AG04449 (cell line): ENCODE measurements at regions not wholly inside any gene's neighbourhood (a gene's known extent, or its start where the extent isn't known, plus 50 kb on each side); places are given as distances from the start of the nearest gene placed in this dataset.

Experiments used
- CTCF ChIA-PET: fragments of 350-600 bp; formaldehyde crosslinking; extraction: SDS; loops from one replicate; lab custom pipeline; 2021; ENCODE audit warnings: antibody characterized with exemption; lab: Yijun Ruan, JAX
- POLR2A ChIA-PET: fragments of 400-600, 350-600 bp; formaldehyde crosslinking; extraction: SDS; loops from one replicate; lab custom pipeline; 2020; ENCODE audit warnings: antibody characterized with exemption, inconsistent platforms; lab: Yijun Ruan, JAX
- DNase-seq: peaks from one replicate; pipeline ENCODE4 v3.0.0-alpha.2; 2010; ENCODE audit warnings: low read depth, low spot score
- H3K4me3 ChIP-seq: 2 replicates; pipeline ENCODE4 v1.5.1; 2011; ENCODE audit warnings: low read depth, mild to moderate bottlenecking, control low read depth, low read length
- TF ChIP-seq, protein P1 (sequence below): IDR thresholded peaks from one replicate; pipeline ENCODE4 v1.5.1; 2011; ENCODE audit warnings: mild to moderate bottlenecking, moderate library complexity, low read length, control low read depth, inconsistent platforms; ENCODE audit not compliant: insufficient read depth; ENCODE audit errors: missing control alignments

DNA sequence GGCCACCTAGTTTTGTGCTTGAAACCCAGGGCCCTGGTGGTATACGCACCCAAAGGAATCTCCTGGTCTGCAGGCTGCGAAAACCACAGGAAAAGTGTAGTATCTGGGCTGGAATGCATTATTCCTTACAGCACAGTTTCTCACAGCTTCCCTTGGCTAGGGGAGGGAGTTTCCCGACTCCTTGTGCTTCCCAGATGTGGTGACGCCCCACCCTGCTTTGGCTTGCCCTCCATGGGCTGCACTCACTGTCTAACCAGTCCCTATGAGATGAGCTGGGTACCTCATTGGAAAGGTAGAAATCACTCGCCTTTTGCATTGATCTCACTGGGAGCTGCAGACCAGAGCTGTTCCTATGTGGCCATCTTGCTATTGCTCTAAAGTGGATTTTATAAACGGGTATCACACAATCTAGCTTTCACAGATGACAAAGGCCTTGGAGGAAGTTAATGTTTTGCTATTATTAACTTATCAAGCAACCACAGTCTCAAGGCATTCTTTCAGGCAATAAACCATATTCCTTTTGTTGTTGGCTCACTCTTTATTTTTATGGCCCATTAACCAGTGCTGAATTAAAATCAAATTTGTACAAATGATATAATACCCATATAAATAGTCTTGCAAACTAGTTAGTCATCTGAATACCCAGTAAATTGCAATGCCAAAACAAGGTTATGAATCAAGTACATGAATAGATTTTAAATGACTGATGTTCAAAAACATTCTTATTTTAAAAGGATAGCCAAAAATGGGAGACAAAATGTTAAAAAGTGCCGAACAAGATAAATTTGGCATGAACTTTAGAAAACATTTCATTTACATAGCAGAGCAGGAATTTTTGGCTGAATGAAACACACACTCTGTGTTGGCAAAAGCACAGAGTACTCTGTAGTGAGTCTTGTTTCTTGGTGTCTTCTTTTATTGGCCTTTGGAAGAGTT lies 475.4 kb upstream of the ARGLU1 start:
- TF ChIP-seq, protein P1, sequence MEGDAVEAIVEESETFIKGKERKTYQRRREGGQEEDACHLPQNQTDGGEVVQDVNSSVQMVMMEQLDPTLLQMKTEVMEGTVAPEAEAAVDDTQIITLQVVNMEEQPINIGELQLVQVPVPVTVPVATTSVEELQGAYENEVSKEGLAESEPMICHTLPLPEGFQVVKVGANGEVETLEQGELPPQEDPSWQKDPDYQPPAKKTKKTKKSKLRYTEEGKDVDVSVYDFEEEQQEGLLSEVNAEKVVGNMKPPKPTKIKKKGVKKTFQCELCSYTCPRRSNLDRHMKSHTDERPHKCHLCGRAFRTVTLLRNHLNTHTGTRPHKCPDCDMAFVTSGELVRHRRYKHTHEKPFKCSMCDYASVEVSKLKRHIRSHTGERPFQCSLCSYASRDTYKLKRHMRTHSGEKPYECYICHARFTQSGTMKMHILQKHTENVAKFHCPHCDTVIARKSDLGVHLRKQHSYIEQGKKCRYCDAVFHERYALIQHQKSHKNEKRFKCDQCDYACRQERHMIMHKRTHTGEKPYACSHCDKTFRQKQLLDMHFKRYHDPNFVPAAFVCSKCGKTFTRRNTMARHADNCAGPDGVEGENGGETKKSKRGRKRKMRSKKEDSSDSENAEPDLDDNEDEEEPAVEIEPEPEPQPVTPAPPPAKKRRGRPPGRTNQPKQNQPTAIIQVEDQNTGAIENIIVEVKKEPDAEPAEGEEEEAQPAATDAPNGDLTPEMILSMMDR, result no peak
- no peak for DNase-seq
- ChIA-PET CTCF (no interaction called here), POLR2A (no interaction called here)
- no peak overlapping the region for H3K4me3 ChIP-seq

DNA sequence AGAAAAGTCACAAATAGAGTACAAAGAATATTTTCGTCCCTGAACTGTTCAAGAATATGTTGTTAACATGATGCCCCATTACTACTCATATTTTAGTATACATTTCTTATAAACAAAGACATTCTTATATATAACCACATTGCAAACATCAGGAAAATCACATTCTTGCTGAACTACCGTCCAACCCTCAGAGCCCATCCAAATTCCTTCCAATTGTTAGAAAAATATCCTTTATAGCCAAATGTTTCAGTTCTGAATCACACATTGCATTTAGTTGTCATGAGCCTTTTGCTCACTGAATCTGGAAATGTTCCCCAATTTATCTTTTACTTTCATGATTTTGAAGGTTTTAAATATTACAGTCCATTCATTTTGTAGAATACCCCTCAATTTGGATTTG lies 467.8 kb upstream of the ARGLU1 start:
- H3K4me3 ChIP-seq, result no peak overlapping the region
- POLR2A ChIA-PET, result interaction anchor here (0.6 kb wide), 1 partner anchor 489 kb away, joined by 4 read pairs; no protein-coding TSS in a partner anchor
- TF ChIP-seq, protein P1, result no peak
- DNase-seq, result no peak
- CTCF ChIA-PET, result no interaction called here

DNA sequence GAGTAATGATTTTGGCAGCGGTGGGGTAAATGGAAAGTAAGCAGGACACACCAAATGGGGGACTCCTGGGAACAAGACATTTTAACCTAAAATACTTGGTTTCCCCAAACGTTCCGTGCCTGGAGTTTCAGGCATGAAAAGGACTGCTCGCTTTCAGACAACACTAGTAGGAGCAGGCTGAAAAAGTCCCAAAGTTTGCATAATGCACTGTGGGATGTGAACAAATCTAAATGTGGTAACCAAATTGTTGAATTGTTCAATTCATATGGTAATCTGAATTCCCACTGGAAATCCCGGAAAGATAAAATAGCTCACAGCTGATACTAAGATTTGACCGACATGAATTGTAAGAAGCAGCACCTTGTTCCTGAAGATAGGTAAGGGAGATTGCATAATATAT lies 467.2 kb upstream of the ARGLU1 start:
- no peak for DNase-seq
- no peak overlapping the region for H3K4me3 ChIP-seq
- TF ChIP-seq, protein P1, result no peak
- POLR2A ChIA-PET, result interaction anchor here (0.6 kb wide), 1 partner anchor 489 kb away, joined by 4 read pairs; no protein-coding TSS in a partner anchor
- CTCF ChIA-PET, result no interaction called here

DNA sequence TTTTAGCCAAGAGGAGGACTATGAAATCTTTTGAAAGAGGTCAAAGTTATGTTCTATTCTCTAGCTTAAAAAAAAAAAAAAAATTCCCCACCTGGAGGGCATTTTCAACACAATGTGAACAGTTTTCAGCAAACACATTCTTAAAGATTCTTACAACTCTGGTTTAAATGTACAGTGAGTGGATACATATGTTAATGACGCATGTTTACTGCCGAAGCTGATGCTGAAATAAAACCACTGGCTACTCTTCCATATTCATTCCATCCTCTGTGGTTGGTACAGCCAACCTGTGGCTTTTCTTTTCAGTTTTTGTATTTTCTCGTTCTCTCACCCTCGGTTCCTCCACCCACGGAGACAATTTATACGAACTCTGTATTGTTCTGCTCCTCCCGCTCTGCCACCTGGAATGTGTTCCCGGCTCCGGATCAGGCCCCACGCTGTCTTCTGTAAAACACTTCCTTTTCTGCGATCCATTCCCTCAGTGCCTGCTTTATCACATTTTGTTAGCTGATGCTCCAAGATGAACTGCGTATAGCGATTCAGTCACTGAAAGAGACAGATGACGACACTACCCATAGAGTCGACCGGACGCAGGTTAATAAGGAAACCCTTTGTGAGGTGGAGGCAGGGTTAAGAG lies 466.4 kb upstream of the ARGLU1 start:
- ChIA-PET CTCF (no interaction called here), POLR2A (no interaction called here)
- TF ChIP-seq, protein P1, result no peak
- H3K4me3 ChIP-seq, result no peak overlapping the region
- DNase-seq, result no peak

DNA sequence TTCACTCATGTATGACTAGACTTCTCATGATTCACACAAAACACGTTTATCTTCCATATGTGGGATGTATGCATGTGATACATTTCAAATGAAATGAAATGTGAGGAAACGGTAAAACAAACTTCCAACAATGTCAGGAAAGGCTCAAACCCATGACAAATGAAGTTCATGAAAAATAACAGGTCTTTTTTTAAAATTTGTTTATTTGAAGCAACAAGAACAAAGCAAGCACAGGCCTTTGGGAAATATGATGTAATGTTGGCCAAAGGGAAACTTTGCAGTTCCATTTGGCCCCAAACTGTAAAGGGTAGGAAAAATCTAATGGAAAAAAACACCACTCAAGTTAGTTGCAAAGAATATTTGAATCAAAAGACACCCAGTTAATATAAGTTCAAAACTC lies 463.8 kb upstream of the ARGLU1 start:
- ChIA-PET POLR2A (no interaction called here), CTCF (no interaction called here)
- DNase-seq, result no peak
- TF ChIP-seq, protein P1, result no peak
- H3K4me3 ChIP-seq, result no peak overlapping the region

DNA sequence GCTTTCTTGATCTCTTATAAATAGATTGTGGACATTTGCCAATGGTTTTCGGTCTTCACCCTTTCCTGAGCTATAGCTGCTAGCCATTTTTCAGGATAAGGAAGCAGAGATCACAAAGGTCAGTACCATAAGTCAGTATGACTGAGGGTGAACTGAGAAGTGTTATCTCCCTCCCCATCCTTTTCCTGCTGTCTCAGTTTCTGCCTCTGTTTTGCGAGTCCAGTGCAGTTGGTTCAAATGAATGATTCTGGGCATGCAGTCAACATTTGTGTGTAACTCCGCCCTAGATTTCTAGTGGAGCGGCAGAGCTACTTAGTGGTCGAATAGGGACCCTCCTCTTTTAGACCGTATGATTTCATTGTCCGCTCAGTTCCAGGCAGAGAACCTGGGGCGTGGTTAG lies 460.8 kb upstream of the ARGLU1 start:
- CTCF ChIA-PET, result no interaction called here

More for the DNA sequence above, 460.8 kb upstream of the ARGLU1 start:
- TF ChIP-seq, protein P1, result no peak
- DNase-seq, result no peak
- POLR2A ChIA-PET, result no interaction called here
- no peak overlapping the region for H3K4me3 ChIP-seq
